ENCODE measurements at regions not wholly inside any gene's neighbourhood (a gene's known extent, or its start where the extent isn't known, plus 50 kb on each side); places are given as distances from the start of the nearest gene placed in this dataset.
"Not testable (repeated sequence)": the region's sequence is repeated elsewhere in the genome, so short reads cannot be mapped to it uniquely, and the experiment has no call there.

GRCh38 chr2:83261591-83262136, 1197.4 kb downstream of the SUCLG1 start:
- H3K4me2 ChIP-seq (ENCODE audit: low read length), result no peak overlapping the region
- H3K4me3 ChIP-seq (ENCODE audit: low read length), result no peak overlapping the region
- H3K9me2 ChIP-seq (replicated peaks; ENCODE audit: low read length), result no peaks in the 10 kb centered on the region
- intact Hi-C loops (cut with micrococcal nuclease), result no loop called here
- no peaks in the 10 kb centered on the region for H3K27me3 ChIP-seq (ENCODE audit: low read length)
- no peak for DNase-seq
- CTCF ChIA-PET, result no interaction called here
- H3F3A ChIP-seq (ENCODE audit: low read length, unreplicated experiment), result no peaks in the 10 kb centered on the region
- H3K79me2 ChIP-seq (ENCODE audit: low read length), result no peaks in the 10 kb centered on the region
- H3K9me3 ChIP-seq (ENCODE audit: low read length), result no peaks in the 10 kb centered on the region
- no peak overlapping the region for H3K9ac ChIP-seq (ENCODE audit: low read length)
- ATAC-seq, result no peak
- POLR2A ChIA-PET (ENCODE audit: unreplicated experiment), result no interaction called here
- H2AFZ ChIP-seq (ENCODE audit: low read length), result no peak overlapping the region
- no peaks in the 10 kb centered on the region for H3K4me1 ChIP-seq (ENCODE audit: insufficient read depth, low read length)
- no peaks in the 10 kb centered on the region for H3K36me3 ChIP-seq (ENCODE audit: low read depth, low read length)
- H4K20me1 ChIP-seq (ENCODE audit: low read length), result no peaks in the 10 kb centered on the region
- TF ChIP-seq, protein P1, sequence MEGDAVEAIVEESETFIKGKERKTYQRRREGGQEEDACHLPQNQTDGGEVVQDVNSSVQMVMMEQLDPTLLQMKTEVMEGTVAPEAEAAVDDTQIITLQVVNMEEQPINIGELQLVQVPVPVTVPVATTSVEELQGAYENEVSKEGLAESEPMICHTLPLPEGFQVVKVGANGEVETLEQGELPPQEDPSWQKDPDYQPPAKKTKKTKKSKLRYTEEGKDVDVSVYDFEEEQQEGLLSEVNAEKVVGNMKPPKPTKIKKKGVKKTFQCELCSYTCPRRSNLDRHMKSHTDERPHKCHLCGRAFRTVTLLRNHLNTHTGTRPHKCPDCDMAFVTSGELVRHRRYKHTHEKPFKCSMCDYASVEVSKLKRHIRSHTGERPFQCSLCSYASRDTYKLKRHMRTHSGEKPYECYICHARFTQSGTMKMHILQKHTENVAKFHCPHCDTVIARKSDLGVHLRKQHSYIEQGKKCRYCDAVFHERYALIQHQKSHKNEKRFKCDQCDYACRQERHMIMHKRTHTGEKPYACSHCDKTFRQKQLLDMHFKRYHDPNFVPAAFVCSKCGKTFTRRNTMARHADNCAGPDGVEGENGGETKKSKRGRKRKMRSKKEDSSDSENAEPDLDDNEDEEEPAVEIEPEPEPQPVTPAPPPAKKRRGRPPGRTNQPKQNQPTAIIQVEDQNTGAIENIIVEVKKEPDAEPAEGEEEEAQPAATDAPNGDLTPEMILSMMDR (conservative IDR thresholded peaks at IDR 0.05; ENCODE audit: low read depth, low read length), result no peak
- TF ChIP-seq EZH2phosphoT487 (IDR thresholded peaks at IDR 0.05; ENCODE audit: borderline replicate concordance, low read length) (no peak), EZH2 (IDR thresholded peaks at IDR 0.05; ENCODE audit: low read length, unreplicated experiment) (no peak)
- no peak overlapping the region for H3K27ac ChIP-seq (ENCODE audit: low read length)
- no TSS peak for BruUV-seq (replicated peaks)

- H3K4me2 ChIP-seq (ENCODE audit: low read length), result no peak overlapping the region
- H3K79me2 ChIP-seq (ENCODE audit: low read length), result no peaks in the 10 kb centered on the region
- no peaks in the 10 kb centered on the region for H3K4me1 ChIP-seq (ENCODE audit: insufficient read depth, low read length)
- H3K27me3 ChIP-seq (ENCODE audit: low read length), result no peaks in the 10 kb centered on the region
- no peak overlapping the region for H3K4me3 ChIP-seq (ENCODE audit: low read length)
- no peaks in the 10 kb centered on the region for H3K36me3 ChIP-seq (ENCODE audit: low read depth, low read length)
- ChIA-PET POLR2A (ENCODE audit: unreplicated experiment) (no interaction called here), CTCF (no interaction called here)
- H3K27ac ChIP-seq (ENCODE audit: low read length), result no peak overlapping the region
- H3K9me2 ChIP-seq (replicated peaks; ENCODE audit: low read length), result no peaks in the 10 kb centered on the region
- intact Hi-C loops (cut with micrococcal nuclease), result no loop called here
- no peak overlapping the region for H3K9ac ChIP-seq (ENCODE audit: low read length)
- H2AFZ ChIP-seq (ENCODE audit: low read length), result no peak overlapping the region
- no TSS peak for BruUV-seq (replicated peaks)
- no peaks in the 10 kb centered on the region for H4K20me1 ChIP-seq (ENCODE audit: low read length)
- H3K9me3 ChIP-seq (ENCODE audit: low read length), result no peaks in the 10 kb centered on the region
- DNase-seq, result no peak
- ATAC-seq, result no peak
- no peaks in the 10 kb centered on the region for H3F3A ChIP-seq (ENCODE audit: low read length, unreplicated experiment)
- TF ChIP-seq EZH2 (IDR thresholded peaks at IDR 0.05; ENCODE audit: low read length, unreplicated experiment), result no peak
- TF ChIP-seq, protein P1 (conservative IDR thresholded peaks at IDR 0.05; ENCODE audit: low read depth, low read length), result no peak
- no peak for TF ChIP-seq EZH2phosphoT487 (IDR thresholded peaks at IDR 0.05; ENCODE audit: borderline replicate concordance, low read length)
Measured at GRCh38 chr2:83253848-83254247, 1205.2 kb downstream of the SUCLG1 start.

- Histone ChIP-seq H3K79me2 (ENCODE audit: low read length) (no peaks in the 10 kb centered on the region), H4K20me1 (ENCODE audit: low read length) (no peaks in the 10 kb centered on the region), H3F3A (ENCODE audit: low read length, unreplicated experiment) (no peaks in the 10 kb centered on the region), H3K36me3 (ENCODE audit: low read depth, low read length) (no peaks in the 10 kb centered on the region), H3K9me3 (ENCODE audit: low read length) (no peaks in the 10 kb centered on the region), H3K9ac (ENCODE audit: low read length) (no peak overlapping the region), H2AFZ (ENCODE audit: low read length) (no peak overlapping the region), H3K27me3 (ENCODE audit: low read length) (no peaks in the 10 kb centered on the region), H3K4me1 (ENCODE audit: insufficient read depth, low read length) (no peaks in the 10 kb centered on the region), H3K4me2 (ENCODE audit: low read length) (no peak overlapping the region), H3K9me2 (replicated peaks; ENCODE audit: low read length) (no peaks in the 10 kb centered on the region), H3K27ac (ENCODE audit: low read length) (no peak overlapping the region), H3K4me3 (ENCODE audit: low read length) (no peak overlapping the region)
- BruUV-seq (replicated peaks), result no TSS peak
- no peak for DNase-seq
- CTCF ChIA-PET, result no interaction called here
- POLR2A ChIA-PET (ENCODE audit: unreplicated experiment), result no interaction called here
- intact Hi-C loops (cut with micrococcal nuclease), result no loop called here
- TF ChIP-seq, protein P1 (conservative IDR thresholded peaks at IDR 0.05; ENCODE audit: low read depth, low read length), result no peak
- TF ChIP-seq EZH2phosphoT487 (IDR thresholded peaks at IDR 0.05; ENCODE audit: borderline replicate concordance, low read length) (no peak), EZH2 (IDR thresholded peaks at IDR 0.05; ENCODE audit: low read length, unreplicated experiment) (no peak)
- no peak for ATAC-seq
Measured at GRCh38 chr2:83251321-83251872, 1207.7 kb downstream of the SUCLG1 start.

GRCh38 chr2:83245806-83246537, 1213.1 kb downstream of the SUCLG1 start:
- H3K36me3 ChIP-seq (ENCODE audit: low read depth, low read length); H3K9me2 ChIP-seq (replicated peaks; ENCODE audit: low read length); H4K20me1 ChIP-seq (ENCODE audit: low read length); H3K9me3 ChIP-seq (ENCODE audit: low read length); POLR2A ChIA-PET (ENCODE audit: unreplicated experiment); H3K27me3 ChIP-seq (ENCODE audit: low read length); ATAC-seq; DNase-seq; CTCF ChIA-PET; H3K4me3 ChIP-seq (ENCODE audit: low read length); H3K79me2 ChIP-seq (ENCODE audit: low read length); H3K9ac ChIP-seq (ENCODE audit: low read length); H3F3A ChIP-seq (ENCODE audit: low read length, unreplicated experiment); H2AFZ ChIP-seq (ENCODE audit: low read length); H3K27ac ChIP-seq (ENCODE audit: low read length); intact Hi-C loops (cut with micrococcal nuclease); H3K4me1 ChIP-seq (ENCODE audit: insufficient read depth, low read length); H3K4me2 ChIP-seq (ENCODE audit: low read length); BruUV-seq (replicated peaks): not testable (repeated sequence)
